LHCN-M2 (cell line): ENCODE measurements at regions not wholly inside any gene's neighbourhood (a gene's known extent, or its start where the extent isn't known, plus 50 kb on each side); places are given as distances from the start of the nearest gene placed in this dataset.
A peak's percentile ranks its signal among the peaks of the same experiment; 100 is the strongest.

Experiments used
- DNase-seq: peaks from one replicate; pipeline ENCODE4 v3.0.0-alpha.2; 2012; ENCODE audit warnings: low read depth

DNA sequence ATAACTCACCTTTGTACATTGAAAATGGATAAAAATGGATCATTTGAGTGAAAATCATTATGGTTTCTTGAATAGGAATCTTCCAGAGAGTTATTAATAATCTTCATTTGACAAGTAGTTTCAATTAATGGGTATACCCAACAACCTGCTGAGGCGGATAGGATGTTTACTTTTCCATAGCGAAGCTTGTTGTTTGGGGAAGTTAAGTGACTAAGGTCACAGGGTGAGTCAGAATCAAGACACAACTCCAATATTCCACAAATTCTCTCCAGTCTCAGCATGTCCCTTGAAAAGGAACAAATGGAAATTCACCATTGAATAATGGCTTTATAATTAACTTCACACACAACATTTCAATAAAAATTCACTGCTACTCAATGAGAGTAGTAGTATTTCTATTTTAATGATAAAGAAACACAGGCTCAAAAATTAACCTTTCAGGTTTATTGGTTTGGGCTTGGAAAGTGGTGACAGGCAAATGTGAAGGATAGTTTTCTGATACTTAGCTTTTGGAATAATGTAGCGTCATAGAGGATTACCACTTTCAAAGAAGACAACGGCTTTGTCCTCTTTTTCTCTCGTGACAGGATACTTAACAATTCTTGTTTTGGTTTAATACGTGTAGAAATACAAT is 211.3 kb downstream of the GPD2 start:
- DNase-seq = no peak

DNA sequence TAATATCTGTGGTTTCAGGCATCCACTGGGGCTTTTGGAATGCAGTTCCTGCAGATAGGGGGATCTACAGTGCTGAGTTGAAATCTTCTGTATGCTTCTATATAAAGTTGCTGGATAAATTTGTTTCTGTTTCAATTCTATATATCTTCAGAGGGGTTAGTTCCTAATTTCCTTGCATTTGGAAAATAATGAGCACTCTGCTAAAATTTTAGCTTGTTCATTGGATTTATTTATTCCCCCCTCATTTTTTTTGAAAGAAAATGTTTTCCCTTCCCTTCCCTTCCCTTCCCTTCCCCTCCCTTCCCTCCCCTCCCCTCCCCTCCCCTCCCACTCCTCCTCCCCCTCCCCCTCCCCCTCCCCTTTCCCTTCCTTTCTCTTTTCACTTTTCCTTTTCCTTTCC is 212.3 kb downstream of the GPD2 start:
- no peak for DNase-seq

DNA sequence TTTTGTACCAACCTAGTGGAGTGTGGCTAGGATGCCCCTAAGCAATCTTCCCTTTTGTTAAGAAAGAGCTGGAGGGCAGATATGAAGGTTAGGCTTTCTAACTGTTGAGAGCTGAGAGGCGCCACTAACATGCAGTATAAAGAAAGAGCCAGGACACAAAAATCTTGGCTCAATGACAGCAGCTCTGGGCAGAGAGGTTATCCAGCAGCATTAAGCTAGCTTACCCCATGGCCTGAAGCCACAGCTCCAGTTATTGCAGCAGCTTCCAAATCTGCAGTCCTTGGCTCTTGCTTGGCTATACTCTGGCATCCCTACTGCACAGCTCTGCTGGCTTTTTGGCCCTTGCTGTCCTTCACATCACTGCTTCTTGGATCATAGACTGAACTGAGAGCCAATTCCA is 213.4 kb downstream of the GPD2 start:
- no peak for DNase-seq

DNA sequence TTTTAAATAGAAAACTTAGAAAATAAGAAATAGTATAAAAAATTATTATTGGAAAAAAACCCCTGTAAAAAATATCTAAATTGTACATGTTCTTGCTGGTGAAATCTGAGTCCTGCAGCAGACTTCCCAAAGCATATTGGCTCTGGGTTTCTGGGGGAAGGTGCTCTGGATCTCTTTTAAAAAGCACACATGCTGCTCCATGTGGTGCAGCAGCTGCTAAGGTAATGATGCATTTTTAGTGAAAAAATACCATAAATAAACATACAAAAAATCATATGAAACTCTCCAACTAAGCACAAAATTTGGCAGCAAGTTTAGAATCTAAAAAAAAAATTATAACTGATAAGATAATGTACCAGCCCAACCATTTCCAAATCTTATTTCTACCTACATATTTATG is 216.5 kb downstream of the GPD2 start:
- no peak for DNase-seq

- DNase-seq = no peak
These were observed 217.5 kb downstream of the GPD2 start for GRCh38 chr2:156653675-156654074.

GRCh38 chr2:156657809-156658208 is 221.6 kb downstream of the GPD2 start:
- peak; percentile 19 for DNase-seq

DNA sequence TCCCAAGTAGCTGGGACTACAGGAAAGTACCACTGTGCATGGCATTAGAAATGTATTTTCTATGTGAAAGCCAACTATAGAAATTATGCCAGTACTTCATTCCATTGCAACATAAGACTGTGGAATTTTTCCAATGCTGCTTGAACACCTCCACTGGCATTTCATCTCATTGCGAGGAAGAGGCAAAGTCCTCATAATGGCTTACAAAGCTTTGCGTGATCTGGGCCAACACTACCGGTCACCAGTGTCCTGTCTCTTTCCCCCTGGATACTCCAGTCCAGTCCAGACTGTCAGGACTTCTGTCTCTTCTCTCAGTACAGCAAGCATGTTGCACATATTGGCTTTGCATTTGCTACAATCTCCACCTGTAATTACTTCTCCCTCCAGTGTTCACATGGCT is 223.5 kb downstream of the GPD2 start:
- no peak for DNase-seq

DNA sequence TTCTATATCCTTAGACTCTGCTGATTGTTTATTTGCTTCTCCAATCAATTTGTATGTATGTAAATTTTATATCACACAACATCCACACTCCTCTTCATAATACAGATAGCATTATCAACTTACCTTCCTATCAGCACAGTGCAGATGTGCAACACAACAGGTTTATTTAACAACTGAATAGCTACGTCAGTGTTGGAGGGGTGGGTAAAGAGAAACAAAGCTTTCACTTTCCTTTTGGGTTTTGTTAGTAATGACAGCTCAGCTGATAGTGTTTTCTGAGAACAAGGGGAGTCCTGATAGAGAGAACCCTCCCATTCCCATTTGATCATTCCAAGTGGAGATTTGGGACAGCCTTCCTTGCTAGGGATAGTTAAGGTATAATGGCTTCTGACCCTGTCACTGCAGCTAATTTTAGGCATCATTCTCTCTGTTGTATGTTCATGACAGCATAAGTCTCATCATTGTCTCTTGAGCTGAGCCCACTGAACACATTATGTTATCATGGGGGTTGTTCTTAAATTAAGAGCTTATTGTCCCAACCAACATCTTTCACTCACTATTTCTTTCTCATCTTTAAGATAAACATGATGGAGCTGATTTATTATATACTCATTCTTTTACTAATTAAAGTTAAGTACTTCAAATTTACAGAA is 227.7 kb downstream of the GPD2 start:
- DNase-seq = no peak

DNA sequence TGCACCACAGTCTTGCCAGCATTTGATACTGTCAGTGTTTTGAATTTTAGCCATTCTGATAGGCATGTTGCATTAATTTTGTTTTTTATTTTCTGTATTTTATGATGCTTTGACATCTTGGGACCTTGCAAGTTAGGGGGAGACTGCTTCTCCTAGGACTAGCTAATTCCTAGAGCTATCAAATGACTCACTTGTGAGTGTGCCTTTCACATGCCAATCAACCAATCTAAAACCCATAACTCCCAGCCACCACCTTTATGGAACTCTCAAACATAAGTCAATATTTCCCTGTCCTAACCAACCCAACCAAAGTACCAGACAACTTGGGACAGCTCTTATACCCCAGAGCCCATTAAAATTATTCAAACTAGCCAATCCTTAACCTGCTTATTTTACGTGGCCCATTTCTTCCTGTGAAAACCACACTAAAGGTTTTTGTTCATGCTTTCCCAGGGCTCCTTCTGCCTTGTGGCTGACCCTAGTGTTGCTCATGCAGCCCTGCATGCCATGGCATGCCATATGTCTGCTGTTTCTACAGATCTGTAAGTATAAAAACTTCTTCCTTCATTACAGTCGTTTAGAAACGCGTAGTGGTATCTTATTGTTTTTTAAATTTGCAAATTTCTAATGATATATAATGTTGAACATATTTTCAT is 230.1 kb downstream of the GPD2 start:
- DNase-seq = peak; percentile 3

DNA sequence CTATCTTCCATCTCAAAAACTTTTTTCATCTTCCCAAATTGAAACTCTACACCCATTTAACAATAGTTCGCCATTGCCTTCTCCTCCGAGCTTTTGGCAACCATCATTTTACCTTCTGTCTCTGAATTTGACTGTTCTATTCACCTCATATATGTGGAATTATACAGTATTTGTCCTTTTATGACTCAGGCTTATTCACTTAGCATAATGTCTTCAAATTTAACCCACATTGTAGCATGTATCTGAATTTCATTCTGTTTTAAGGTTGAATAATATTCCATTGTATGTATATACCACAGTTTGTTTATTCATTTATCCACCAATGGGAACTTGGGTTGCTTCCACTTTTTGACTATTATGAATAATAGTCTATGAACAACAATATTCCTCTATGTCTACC is 233.9 kb downstream of the GPD2 start:
- DNase-seq = no peak

GRCh38 chr2:156671706-156672361 is 235.7 kb downstream of the GPD2 start:
- DNase-seq = no peak

DNA sequence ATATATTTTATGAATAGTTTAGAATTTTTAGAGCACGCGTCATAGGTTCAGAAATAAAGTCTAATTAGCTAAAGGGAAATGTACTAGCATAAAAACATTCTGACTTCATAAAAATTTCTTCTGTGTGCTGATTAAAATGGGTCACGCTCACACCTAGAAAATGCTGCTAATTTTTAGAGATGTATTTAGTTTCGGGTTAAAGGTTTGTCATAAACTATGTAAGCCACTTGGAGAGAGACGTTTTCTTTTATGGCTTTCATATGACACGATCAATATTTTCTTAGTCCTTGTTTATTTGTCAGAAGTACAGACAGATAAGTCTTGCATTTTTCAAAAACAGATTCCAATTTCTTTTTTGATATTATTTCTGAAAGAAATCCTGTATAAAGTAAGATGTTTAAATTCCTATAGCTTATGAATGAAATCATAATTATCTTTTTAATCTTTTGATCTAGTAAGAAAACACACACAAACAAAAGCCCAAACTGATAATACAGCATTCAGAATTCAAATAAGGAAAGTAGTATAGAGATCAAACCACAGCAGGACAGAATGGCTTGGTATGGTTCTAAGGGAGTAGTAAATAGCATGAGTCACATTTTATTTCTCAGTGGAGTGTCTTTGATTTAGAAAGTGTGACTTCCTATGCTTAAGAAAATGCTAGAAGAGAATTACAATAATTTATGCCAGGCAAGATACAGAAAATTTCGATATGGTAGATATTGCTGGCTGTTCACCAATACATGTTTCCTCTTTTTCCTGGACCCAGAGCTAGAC is 236.6 kb downstream of the GPD2 start:
- DNase-seq = peak; percentile 19

GRCh38 chr2:156673333-156673615 is 237.1 kb downstream of the GPD2 start:
- DNase-seq = no peak

GRCh38 chr2:156673981-156674380 is 237.8 kb downstream of the GPD2 start:
- no peak for DNase-seq

DNA sequence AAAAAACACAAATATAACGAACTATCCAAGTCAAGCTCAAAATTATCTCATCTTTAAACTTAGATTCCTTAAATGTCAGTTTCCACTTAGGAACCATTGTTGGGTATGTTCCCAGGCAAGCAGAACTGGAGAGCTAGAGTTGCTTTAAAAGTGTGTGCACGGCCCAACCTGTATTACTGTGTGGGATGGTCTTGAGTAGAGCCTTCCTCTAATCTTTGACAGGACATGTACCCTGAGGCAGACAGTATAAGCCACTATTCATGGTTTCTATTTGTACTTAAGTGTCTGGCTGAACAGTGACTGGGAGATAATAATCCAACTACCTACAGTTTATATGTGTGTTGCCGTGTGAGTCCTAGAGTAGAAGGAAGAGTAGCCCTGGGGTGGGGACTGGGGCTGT is 239.7 kb downstream of the GPD2 start:
- no peak for DNase-seq

DNA sequence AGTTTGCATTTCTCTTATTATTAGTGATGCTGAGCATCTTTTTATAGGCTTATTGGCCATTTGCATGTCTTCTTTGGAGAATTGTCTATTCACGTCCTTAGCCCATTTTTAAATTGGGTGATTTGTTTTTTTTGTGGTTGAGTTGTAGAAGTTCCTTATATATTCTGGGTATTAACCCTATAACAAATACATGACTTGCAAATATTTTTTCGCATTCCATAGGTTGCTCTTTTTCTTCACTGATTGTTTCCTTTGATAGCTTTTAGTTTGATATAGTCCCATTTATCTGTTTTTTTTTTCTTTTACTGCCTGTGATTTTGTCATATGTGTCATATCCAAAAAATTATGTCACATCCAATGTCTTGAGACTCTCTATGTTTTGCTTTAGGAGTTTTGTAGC is 243.6 kb downstream of the GPD2 start:
- no peak for DNase-seq

GRCh38 chr2:156680266-156680665 is 244.1 kb downstream of the GPD2 start:
- DNase-seq = no peak

GRCh38 chr2:156687126-156687525 is 250.9 kb downstream of the GPD2 start:
- no peak for DNase-seq

GRCh38 chr2:156687715-156688114 is 251.5 kb downstream of the GPD2 start:
- peak; percentile 54 for DNase-seq

DNA sequence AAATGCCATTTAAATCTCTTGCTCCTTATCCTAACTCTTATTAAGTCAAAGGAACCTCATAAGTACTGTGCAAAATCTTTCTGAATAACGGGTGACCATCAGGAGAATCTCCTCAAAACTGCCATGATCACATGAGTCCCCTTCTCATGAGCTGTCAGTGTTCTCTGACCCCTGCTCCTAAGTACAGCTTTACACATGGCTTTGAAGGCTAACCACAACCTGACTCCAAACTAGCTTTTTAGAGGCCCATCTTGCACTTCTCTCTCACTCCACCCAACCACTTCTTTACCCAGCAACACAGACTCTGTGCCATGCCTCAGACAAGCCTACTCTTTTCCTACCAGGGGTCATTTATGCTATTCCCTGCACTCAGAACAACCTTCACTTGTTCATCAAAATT is 253.8 kb downstream of the GPD2 start:
- no peak for DNase-seq

DNA sequence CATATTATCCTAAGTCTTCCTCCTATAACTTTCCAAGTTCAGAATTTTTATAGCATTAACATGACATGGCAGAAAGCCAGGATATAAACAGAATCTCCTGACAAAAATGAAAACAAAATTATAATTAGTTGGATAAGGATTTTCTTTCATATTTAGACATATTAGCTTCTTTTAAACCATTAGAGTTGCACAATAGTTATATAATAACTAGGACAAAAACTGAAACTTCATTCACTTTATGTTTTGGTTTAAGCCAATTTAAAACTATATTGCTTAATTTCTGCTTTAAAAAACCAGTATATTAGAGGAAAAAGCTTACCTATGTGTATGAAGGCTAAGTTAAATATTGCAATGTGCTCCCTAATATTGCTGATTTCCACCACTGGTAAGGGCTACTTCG is 254.8 kb downstream of the GPD2 start:
- no peak for DNase-seq

DNA sequence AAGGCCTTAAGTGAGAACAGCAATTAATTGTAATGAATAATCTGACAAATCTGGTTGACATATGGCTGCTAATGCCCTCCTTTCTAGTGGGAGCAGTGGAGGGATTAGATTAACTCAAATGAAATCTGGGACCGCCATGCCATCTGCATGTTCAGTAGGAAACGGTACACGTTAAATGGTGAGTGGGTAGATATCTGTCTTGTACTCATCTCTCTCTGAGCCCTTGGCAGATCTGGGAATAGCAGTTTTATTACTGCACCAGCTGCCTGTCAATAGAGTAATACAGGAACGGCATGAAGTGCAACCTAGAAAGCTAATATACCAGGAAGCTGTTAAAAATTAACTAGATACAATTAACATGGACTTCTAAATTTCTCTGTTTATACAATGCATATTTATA is 258.8 kb downstream of the GPD2 start:
- no peak for DNase-seq
